Thyroid gland (tissue), 4 donors: ENCODE measurements at regions not wholly inside any gene's neighbourhood (a gene's known extent, or its start where the extent isn't known, plus 50 kb on each side); places are given as distances from the start of the nearest gene placed in this dataset.

Source experiments
- CTCF ChIP-seq, 6 experiments: fragments of 200-600 bp in 3 of 6; fragments of 450-650 bp in 3 of 6; sonication (generic) in 3 of 6; IDR thresholded peaks; one replicate each; pipeline ENCODE4 v1.5.1; 2016 to 2019; ENCODE audit warnings: antibody characterized with exemption in 6 of 6, mild to moderate bottlenecking in 2 of 6, inconsistent platforms in 1 of 6, moderate library complexity in 1 of 6
- POLR2A ChIP-seq, 2 donors: fragments of 450-650 bp; IDR thresholded peaks; one replicate each; pipeline ENCODE4 v1.6.1; 2017; ENCODE audit warnings: antibody characterized with exemption in 2 of 2, mild to moderate bottlenecking in 2 of 2, moderate library complexity in 1 of 2

- TF ChIP-seq POLR2A (IDR thresholded peaks at IDR 0.05) (no peak), CTCF (IDR thresholded peaks at IDR 0.05) (no peak)
Observed at GRCh38 chr7:12765431-12766100, 78.1 kb downstream of the ARL4A start.
